ENCODE measurements at regions not wholly inside any gene's neighbourhood (a gene's known extent, or its start where the extent isn't known, plus 50 kb on each side); places are given as distances from the start of the nearest gene placed in this dataset.
A peak's percentile ranks its signal among the peaks of the same experiment; 100 is the strongest.
"Not testable (repeated sequence)": the region's sequence is repeated elsewhere in the genome, so short reads cannot be mapped to it uniquely, and the experiment has no call there.

DNA sequence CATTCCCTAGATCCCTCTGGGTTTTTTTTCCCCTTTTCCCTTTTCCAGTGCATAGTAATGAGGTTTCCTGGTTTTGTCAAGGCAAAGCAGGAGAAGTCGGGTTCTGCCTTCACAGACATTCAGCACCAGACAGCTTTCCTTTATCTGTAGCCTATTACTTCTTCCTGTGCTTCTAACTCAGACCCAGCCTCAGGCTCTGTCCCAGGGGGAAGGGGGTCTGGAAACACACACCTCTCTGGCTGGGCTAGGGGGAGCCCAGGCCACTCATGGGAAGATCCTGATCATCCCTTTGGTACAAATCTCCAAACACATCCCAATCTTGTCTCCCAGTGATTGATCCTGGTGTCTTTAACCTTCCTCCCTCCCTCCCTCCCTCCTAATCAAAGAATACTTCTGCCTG is 656.4 kb downstream of the LMO4 start:
- H3K36me3 ChIP-seq (ENCODE audit: insufficient read depth, low read length, poor library complexity, severe bottlenecking): no peaks in the 10 kb centered on the region
- H3K27ac ChIP-seq (ENCODE audit: low read depth, low read length, poor library complexity, severe bottlenecking): no peak overlapping the region
- TF ChIP-seq, protein P1, sequence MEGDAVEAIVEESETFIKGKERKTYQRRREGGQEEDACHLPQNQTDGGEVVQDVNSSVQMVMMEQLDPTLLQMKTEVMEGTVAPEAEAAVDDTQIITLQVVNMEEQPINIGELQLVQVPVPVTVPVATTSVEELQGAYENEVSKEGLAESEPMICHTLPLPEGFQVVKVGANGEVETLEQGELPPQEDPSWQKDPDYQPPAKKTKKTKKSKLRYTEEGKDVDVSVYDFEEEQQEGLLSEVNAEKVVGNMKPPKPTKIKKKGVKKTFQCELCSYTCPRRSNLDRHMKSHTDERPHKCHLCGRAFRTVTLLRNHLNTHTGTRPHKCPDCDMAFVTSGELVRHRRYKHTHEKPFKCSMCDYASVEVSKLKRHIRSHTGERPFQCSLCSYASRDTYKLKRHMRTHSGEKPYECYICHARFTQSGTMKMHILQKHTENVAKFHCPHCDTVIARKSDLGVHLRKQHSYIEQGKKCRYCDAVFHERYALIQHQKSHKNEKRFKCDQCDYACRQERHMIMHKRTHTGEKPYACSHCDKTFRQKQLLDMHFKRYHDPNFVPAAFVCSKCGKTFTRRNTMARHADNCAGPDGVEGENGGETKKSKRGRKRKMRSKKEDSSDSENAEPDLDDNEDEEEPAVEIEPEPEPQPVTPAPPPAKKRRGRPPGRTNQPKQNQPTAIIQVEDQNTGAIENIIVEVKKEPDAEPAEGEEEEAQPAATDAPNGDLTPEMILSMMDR (conservative IDR thresholded peaks at IDR 0.05; ENCODE audit: low read depth, low read length): no peak
- TF ChIP-seq EZH2 (IDR thresholded peaks at IDR 0.05; ENCODE audit: borderline replicate concordance, low read depth, low read length, poor library complexity, severe bottlenecking): no peak
- DNase-seq (ENCODE audit: low spot score): no peak
- no peaks in the 10 kb centered on the region for H3K27me3 ChIP-seq (replicated peaks; ENCODE audit: insufficient read depth, low read depth, low read length, poor library complexity)
- BruUV-seq (replicated peaks): no TSS peak
- intact Hi-C loops (cut with micrococcal nuclease; ENCODE audit: unreplicated experiment): loop anchor here (5.0 kb wide), 1 partner anchor 398 kb away; no protein-coding TSS in a partner anchor
- no peaks in the 10 kb centered on the region for H3K9me3 ChIP-seq (ENCODE audit: low read depth, low read length, poor library complexity, severe bottlenecking)
- H3K4me3 ChIP-seq (ENCODE audit: low read depth, low read length, poor library complexity, severe bottlenecking): no peak overlapping the region
- H3K4me1 ChIP-seq (ENCODE audit: insufficient read depth, low read length, poor library complexity, severe bottlenecking): peaks cover 22% of the 10 kb centered on the region
- CTCF ChIA-PET: no interaction called here
- POLR2A ChIA-PET (ENCODE audit: low non-redundant PET): no interaction called here

DNA sequence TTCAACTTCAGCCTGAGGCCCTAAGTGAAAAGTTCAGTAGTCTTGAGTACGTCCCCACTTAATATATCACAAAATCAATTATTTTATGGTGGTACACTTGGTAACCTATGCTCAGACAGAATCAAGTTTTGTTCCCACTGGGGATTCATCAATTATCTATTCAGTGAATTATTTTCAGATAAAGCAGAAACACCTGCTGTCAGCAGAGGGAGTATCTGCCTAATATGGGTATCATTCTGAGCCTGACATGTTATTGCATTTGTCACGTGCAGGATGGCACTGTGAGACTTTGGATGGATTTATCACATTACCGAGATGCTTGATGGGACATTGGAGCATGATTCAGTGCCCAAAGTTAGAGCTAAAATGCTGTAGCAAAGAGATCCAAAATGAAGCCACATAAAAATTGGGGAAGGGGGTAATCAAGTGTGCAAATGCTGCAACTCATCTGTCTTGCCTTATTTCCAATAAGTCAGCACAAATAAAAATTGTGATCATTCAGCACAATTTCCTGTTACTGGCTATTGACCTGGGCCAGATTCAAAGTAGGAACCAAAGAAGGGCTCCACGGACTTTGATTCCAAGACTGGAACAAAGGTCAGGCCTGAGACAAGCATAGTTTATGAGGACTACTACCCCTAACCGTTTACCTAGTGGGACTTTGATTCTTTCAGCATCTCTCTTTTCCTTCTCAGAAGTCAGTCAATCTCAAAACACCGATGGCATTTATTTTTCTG is 657.6 kb downstream of the LMO4 start:
- H3K27me3 ChIP-seq (replicated peaks; ENCODE audit: insufficient read depth, low read depth, low read length, poor library complexity): no peaks in the 10 kb centered on the region
- H3K9me3 ChIP-seq (ENCODE audit: low read depth, low read length, poor library complexity, severe bottlenecking): no peaks in the 10 kb centered on the region
- no peak for TF ChIP-seq EZH2 (IDR thresholded peaks at IDR 0.05; ENCODE audit: borderline replicate concordance, low read depth, low read length, poor library complexity, severe bottlenecking)
- TF ChIP-seq, protein P1 (conservative IDR thresholded peaks at IDR 0.05; ENCODE audit: low read depth, low read length): peak; percentile 40; the same call in 1 of the 2 replicates
- CTCF ChIA-PET: no interaction called here
- peak; percentile 46 for DNase-seq (ENCODE audit: low spot score)
- BruUV-seq (replicated peaks): no TSS peak
- no peak overlapping the region for H3K4me3 ChIP-seq (ENCODE audit: low read depth, low read length, poor library complexity, severe bottlenecking)
- POLR2A ChIA-PET (ENCODE audit: low non-redundant PET): no interaction called here
- no peaks in the 10 kb centered on the region for H3K36me3 ChIP-seq (ENCODE audit: insufficient read depth, low read length, poor library complexity, severe bottlenecking)
- intact Hi-C loops (cut with micrococcal nuclease; ENCODE audit: unreplicated experiment): loop anchor here (5.0 kb wide), 1 partner anchor 399 kb away; no protein-coding TSS in a partner anchor
- H3K27ac ChIP-seq (ENCODE audit: low read depth, low read length, poor library complexity, severe bottlenecking): no peak overlapping the region
- peaks cover 22% of the 10 kb centered on the region for H3K4me1 ChIP-seq (ENCODE audit: insufficient read depth, low read length, poor library complexity, severe bottlenecking)

DNA sequence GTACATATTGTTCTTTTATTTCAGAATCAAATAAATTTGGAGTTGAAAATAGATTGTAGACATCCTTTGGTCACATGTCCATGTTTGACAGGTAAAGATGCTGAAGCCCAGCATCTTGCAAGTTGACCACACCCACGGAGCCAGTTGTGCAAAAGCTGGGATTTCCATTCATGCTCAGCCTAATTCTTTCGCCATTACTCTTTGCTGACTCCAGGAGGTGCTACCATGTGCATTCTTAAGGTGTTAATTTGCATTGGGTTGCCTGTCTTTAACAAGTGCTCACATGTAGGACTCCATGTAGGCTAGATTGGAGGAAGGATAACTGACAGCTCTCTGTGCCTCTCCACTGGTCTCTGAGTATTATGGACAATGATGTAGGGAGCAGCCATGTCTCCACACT is 660.7 kb downstream of the LMO4 start:
- no peak for TF ChIP-seq EZH2 (IDR thresholded peaks at IDR 0.05; ENCODE audit: borderline replicate concordance, low read depth, low read length, poor library complexity, severe bottlenecking)
- TF ChIP-seq, protein P1 (conservative IDR thresholded peaks at IDR 0.05; ENCODE audit: low read depth, low read length): 0 out of 2 replicates have a peak, but pooled peaks have one; percentile 23
- H3K4me1 ChIP-seq (ENCODE audit: insufficient read depth, low read length, poor library complexity, severe bottlenecking): peaks cover 24% of the 10 kb centered on the region
- H3K27ac ChIP-seq (ENCODE audit: low read depth, low read length, poor library complexity, severe bottlenecking): no peak overlapping the region
- BruUV-seq (replicated peaks): no TSS peak
- no peaks in the 10 kb centered on the region for H3K9me3 ChIP-seq (ENCODE audit: low read depth, low read length, poor library complexity, severe bottlenecking)
- H3K36me3 ChIP-seq (ENCODE audit: insufficient read depth, low read length, poor library complexity, severe bottlenecking): no peaks in the 10 kb centered on the region
- no peak overlapping the region for H3K4me3 ChIP-seq (ENCODE audit: low read depth, low read length, poor library complexity, severe bottlenecking)
- ChIA-PET CTCF (interaction anchor here (0.6 kb wide), 1 partner anchor 72 kb away, joined by 3 read pairs; no protein-coding TSS in a partner anchor), POLR2A (ENCODE audit: low non-redundant PET) (no interaction called here)
- no peaks in the 10 kb centered on the region for H3K27me3 ChIP-seq (replicated peaks; ENCODE audit: insufficient read depth, low read depth, low read length, poor library complexity)
- intact Hi-C loops (cut with micrococcal nuclease; ENCODE audit: unreplicated experiment): loop anchor here (5.0 kb wide), 1 partner anchor 402 kb away; no protein-coding TSS in a partner anchor
- no peak for DNase-seq (ENCODE audit: low spot score)

DNA sequence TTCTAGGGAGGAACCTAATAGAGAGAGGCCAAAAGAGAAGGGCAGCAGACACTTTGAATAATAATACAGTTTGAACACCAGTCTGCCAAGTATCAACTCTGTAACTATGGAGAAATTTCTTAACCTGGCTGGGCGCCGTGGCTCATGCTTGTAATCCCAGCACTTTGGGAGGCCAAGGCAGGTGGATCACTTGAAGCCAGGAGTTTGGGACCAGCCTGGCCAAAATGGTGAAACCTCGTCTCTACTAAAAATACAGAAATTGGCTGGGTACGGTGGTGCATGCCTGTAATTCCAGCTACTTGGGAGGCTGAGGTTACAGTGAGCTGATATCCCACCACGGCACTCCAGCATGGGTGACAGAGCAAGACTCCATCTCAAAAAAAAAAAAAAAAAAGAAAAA is 663.9 kb downstream of the LMO4 start:
- H3K27ac ChIP-seq (ENCODE audit: low read depth, low read length, poor library complexity, severe bottlenecking); BruUV-seq (replicated peaks); H3K4me1 ChIP-seq (ENCODE audit: insufficient read depth, low read length, poor library complexity, severe bottlenecking); intact Hi-C loops (cut with micrococcal nuclease; ENCODE audit: unreplicated experiment); H3K27me3 ChIP-seq (replicated peaks; ENCODE audit: insufficient read depth, low read depth, low read length, poor library complexity); H3K4me3 ChIP-seq (ENCODE audit: low read depth, low read length, poor library complexity, severe bottlenecking); H3K36me3 ChIP-seq (ENCODE audit: insufficient read depth, low read length, poor library complexity, severe bottlenecking); POLR2A ChIA-PET (ENCODE audit: low non-redundant PET); H3K9me3 ChIP-seq (ENCODE audit: low read depth, low read length, poor library complexity, severe bottlenecking); DNase-seq (ENCODE audit: low spot score): not testable (repeated sequence)
- CTCF ChIA-PET: interaction anchor here (0.6 kb wide), 1 partner anchor 274 kb away, joined by 5 read pairs; no protein-coding TSS in a partner anchor

Data from A673 (cell line).